Head of caudate nucleus (tissue), 42 donors: ENCODE measurements at regions not wholly inside any gene's neighbourhood (a gene's known extent, or its start where the extent isn't known, plus 50 kb on each side); places are given as distances from the start of the nearest gene placed in this dataset.

Experiments
- DNase-seq, 42 donors: peaks; one replicate each; pipeline versions ENCODE4 v3.0.0 to v3.0.0-alpha.2; 2020 to 2021; ENCODE audit warnings: mixed read lengths in 7 of 42
- intact Hi-C: fragments of 100-400 bp; cut with DNase I; formaldehyde crosslinking; loops from one replicate; pipeline ENCODE4 v1.15.0; 2022

DNA sequence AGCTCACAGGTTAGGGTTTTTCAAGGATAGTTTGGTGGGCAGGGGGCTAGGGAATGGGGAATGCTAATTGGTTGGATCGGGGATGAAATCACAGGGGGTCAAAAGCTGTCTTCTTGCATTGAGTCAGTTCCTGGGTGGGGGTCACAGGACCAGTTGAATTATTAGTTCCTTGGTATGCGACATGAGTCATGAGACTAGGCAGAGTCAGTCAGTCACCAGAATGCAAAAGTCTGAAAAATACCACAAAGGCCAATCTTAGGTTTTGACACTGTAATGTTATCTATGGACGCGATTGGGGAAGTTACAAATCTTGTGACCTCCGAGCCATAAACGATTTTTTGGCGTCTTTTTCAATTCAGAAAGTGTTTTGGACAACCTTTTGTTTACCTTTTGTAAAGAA lies 101.2 kb downstream of the ZNF519 start:
- no peak for DNase-seq
- intact Hi-C loops, result no loop called here

DNA sequence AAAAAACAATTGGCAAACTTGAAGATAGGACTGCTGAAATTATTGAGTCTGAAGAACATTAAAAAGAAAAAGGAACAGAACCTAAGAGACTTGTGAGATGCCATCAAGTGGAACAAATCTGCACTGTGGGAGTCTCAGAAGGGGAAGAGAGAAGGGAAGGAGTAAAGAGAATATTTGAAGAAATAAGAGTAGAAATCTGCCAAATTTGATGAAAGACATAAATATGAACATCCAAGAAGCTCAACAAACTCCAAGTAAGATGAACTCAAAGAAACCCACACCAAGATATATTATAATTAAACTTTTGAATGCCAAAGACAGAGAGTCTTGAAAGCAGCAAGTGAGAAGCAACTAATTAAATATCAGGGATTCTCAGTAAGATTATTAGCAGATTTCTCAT lies 102.7 kb downstream of the ZNF519 start:
- intact Hi-C loops, result no loop called here
- no peak for DNase-seq

DNA sequence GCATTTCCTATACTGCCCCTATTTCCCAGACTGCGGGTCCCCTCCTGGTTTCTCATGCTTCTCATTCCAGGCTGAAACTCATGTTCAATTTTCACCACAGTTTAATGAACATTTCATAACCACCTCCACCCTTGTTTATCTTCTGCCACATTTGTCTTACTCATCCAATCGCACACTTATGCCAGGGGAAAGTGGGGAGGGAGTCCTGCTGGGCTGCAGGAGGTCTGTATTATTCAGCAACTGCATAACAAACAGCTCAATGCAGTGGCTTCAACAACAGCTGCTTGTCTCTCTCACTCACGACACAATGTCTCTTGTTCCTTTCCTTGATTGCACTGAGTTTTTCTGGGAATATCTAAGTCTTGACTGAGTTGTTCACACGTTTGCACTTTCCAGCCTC lies 106.0 kb downstream of the ZNF519 start:
- intact Hi-C loops, result no loop called here
- DNase-seq, result peak in 3 of 42 donors; percentile 4 to 23 (median 4)

DNA sequence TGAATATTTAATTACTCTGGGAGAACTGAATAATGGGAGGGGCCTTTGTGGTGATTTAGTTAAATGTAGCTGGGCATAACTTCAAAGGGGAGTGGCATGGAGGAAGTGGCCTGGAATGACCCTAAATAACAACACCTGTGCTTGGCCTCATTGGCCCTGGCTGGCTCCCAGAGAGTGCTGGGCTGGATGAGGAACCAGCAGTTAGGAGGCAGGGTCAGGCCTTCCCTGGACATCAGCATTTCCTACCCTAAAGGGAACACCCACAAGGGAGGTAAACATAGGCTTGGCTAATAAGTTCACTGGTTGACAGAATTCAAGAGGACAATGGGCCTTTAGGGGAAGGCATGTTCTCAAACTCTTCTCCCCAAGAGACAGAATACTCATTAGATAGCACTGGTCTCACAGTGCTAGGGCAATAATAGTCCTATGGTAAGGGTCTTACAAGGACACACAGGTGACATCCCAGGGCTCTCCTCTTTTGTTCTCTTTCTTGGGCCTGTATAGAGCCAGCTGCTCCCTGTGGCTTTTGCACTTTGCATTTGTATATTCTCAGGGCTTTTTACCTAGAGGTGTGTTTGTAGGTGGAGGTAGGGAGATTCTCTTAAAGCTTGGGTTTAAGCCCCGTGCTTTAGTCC lies 106.8 kb downstream of the ZNF519 start:
- intact Hi-C loops, result no loop called here
- DNase-seq, result no peak

DNA sequence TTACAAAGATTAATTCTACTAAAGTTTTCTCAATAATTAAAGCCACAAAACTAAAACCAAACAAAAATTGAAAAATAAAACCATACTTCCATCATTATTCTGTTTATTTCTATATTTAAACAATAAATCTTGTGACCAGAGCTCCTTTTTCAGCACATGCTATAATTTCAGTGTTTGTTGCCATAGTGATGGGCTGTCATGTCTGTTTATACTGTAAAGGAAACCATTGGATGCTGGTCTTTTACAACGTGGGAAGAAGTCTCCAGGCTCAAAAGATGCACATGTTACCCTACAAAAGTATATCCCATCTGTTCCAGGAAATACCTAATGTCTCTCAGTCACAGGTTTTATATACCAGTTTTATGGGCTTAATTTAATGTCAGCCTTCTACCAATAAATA lies 100.1 kb upstream of the MC2R start:
- intact Hi-C loops, result no loop called here
- DNase-seq, result no peak

DNA sequence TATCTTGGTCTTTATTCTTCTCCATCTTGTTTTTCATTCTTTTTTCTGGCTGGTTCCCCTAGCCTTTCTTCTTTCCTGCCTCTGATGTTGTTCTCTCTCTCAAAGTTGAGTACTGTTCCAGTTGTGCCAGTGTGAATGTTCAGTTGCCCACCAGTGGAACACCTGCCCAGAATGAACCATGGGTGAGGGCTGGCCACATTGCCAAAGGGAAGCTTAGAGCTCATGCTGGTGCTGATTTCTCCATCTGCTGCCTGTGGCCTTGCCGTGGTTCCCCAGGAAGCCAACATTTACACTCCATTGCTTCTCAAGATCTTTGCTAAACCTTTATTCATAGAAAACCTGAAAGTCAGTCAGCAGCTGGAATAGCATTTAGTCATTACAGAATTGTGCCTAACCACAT lies 99.1 kb upstream of the MC2R start:
- DNase-seq, result no peak
- intact Hi-C loops, result no loop called here

DNA sequence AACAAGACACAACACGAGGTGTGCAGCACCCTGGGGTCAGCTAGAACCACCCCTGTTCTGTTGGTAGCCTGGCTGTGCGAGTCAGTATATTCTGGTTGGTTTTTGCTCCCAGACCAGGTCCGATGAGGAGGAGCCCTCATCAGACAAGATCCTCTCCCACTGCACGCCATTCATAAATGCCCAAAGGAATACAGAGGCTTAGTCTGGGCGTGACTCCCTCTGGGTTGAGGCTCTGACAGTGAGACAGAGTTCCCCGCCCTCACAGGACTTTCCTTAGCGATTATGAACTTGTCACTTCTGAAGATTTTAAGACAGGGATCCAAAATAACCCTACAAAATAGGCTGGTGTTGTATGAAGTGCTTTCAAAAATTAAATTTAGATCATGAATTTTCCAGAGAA lies 85.5 kb upstream of the MC2R start:
- intact Hi-C loops, result no loop called here
- DNase-seq, result no peak

DNA sequence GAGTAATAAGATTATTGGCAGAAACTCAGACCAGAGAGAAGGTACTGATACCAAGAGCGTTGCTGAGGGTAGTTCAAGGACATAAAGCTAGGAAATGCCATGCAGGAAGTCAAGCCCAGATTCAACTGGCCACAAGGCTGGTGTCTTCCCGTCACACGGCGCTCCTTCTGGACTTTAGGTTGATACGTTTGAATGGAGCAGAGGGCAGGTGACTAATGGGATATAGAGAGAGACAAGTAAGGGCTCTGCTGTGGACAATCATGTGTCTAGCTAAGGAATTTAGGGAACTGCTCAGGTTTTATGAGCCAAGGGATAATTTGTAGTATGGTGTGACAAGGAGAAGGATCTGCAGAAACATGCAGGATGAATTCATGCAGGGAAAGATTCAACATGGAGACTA lies 83.9 kb upstream of the MC2R start:
- intact Hi-C loops, result no loop called here
- no peak for DNase-seq

DNA sequence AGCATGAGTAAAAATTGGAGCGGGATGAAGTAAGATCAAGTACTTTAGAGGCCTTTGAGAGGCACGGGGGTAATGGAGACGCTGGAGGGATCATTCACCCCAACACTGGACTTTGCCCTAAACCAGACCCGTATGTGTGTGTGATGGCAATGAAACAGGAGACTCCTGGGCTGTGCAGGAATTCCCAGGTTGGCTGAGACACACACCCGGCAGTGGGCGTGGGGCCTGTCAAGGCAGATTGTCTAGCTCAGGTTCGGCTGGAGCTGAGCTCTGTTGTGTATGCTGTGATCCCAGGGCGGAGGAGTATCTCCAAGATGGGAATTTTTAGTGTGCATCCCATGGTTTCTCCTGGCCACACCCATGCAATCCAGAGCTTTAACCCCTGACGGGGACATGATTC lies 83.2 kb upstream of the MC2R start:
- intact Hi-C loops, result no loop called here
- DNase-seq, result no peak

DNA sequence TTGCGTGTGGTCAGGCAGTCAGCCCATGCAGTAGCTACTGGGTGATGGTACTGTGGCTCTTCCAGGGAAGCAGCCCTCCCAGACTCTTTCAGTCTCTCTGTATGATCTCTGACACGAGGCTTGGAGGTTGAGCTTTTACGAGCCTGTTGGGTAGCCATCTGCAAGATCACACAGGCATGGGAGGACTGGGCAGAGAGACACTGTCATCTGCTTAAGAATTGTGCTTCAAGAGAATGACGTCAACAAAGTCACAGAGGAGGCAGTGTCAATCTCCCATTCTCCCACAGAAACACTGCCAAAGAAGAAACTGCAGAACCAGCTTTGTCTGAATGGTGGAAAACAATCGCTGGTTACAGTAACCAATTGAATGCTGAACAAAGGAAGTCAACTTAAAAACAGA lies 78.4 kb upstream of the MC2R start:
- intact Hi-C loops, result no loop called here
- DNase-seq, result peak in 25 of 42 donors; percentile 7 to 79 (median 40)

DNA sequence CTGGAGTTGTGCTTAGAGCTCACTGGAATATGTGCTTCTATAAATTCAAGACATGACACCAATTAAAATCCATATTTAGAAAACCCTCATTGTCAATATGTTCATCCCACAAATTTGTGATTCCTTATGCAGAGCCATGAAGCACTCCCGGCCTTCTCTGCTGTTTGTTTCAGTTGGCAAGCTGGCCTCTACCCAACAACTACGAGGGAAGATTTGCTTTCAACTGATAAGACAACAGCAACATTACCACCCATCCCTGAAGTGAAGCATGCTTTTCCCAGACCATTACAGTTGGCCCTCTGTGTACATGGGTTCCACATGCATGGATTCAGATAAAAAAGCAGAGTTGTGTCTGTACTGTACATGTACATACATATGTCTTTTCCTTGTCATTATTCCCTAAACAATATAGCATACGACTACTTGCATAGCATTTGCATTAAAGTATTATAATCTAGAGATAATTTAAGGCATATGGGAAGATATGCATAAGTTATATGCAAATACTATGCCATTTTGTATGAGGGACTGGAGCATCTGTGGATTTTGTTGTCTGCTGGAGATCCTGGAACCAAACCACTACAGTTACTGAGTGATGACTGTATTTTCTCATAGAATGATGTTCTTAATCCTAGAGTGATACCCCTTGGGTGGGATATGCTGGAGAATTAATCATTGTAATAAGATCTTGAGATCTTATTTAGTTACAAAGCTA lies 77.6 kb upstream of the MC2R start:
- intact Hi-C loops, result no loop called here
- no peak for DNase-seq

DNA sequence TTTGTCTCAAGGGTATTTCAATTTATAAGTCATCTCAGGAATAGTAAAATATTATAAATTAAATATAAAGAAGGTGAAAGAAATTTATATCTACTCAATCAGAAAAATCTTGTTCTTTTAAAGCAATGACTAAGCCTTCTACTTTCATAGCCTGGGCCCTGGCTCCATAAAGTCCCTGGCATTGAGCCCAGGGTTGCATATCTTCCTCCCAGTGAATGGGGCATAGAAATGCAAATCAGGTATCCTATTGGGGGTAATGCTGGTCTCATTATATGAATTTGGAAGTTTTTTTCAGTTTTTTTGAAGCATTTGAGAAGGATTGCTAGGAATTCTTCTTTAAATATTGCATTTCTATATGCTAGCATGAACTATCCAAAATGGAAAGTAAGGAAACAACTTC lies 73.9 kb upstream of the MC2R start:
- DNase-seq, result no peak
- intact Hi-C loops, result no loop called here

DNA sequence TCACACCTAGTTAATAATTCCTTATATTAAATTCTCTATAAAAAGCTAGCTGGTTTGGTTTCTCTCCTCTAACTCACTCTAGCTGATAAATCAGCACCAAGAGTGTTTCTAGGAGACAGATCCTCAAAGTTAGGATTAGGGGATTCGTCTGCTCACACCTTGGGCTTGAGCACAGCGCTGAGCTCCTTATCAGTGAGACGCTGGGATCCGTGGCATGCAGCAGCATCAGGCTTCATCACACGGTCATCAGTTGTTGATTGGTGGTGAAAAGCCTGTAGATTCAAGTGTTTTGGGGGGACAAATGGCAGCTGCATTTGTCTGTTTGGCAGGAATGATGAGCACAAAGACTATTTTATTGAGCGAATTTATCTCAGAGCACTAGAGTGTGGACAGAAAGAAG lies 72.6 kb upstream of the MC2R start:
- no peak for DNase-seq
- intact Hi-C loops, result no loop called here

DNA sequence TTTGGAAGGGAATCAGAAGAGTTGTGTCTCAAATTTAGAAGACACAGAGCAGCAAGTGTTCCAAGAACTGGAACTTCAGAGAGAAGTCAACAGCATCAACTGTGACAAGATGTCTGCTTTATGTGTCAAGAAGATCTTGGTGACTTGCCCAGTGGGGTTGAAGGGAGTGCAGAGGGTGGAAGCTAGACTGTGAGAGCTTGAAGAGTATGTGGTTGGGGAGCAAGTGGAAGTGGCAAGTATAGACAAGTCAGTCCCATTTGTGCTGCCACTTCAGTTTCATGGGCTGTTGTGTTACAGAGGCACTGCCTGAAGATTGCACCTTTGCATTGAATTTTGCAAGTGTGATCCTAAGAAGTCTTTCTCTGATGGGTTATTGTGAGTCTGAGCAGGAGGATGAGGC lies 68.7 kb upstream of the MC2R start:
- no peak for DNase-seq
- intact Hi-C loops, result no loop called here

DNA sequence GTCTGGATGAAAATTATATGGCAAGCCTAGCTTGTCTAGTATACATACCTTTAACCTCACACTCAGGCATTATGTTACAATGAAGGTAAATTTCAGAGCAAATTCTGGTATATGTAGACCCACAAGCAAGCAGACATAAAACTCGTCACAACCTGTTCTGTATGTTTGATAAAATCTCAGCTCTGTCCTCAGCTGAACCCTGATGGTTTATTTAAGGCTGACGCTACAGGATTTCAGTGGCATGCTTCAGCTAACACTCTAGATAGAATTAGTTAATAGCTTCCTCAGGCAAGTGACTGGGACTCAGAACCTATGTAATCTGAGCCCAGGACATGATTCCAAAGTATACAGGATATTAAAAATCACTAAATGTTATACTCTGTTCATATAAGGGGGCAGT lies 68.2 kb upstream of the MC2R start:
- no peak for DNase-seq
- intact Hi-C loops, result no loop called here

DNA sequence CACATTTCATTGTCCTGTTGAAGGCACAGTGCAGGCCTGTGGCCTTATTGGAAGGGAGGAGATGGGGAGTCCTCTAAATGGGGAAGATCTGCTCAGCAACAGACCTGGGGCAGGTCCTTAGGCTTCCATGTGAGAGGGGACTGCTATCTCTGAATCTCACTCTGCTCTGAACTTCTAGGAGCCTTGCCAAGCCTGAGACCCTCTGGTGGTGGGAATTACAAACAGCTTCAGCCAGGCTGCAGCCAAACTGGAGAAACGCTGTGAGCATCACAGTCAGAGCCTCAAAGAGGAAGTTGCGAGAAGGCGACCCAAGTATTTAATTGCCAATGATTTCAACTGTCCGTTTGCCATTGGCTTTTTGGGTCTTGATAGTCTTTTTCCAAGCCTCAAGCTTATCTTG lies 66.8 kb upstream of the MC2R start:
- no peak for DNase-seq
- intact Hi-C loops, result no loop called here

DNA sequence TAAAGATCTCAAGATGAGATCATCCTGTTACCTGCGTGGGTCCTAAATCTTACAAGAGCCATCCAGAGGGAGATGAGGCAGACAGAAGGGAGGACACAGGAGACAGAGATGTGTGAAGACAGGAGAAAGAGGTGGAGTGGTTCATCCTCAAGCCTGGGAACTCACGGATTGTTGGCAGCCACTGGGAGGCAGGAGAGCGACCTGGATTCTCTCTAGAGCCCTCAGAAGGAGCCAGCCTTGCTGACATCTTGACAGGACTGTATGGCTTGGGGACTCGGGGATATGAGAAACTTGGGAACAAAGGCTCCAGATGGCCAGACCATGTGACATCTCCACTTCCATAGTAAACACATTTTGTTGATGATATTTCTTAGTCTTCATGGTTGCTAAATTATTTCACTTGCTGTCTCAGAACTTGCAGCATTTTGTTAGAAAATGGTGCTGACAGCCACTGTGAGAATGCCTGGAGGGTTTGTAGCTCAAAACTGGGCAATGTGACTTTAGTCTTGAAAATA lies 57.8 kb upstream of the MC2R start:
- peak in 6 of 42 donors; percentile 2 to 65 (median 18) for DNase-seq
- intact Hi-C loops, result loop anchor here (10.0 kb wide), 1 partner anchor 82 kb away; no protein-coding TSS in a partner anchor
